Hepatocyte (in vitro differentiated cells): ENCODE measurements at regions not wholly inside any gene's neighbourhood (a gene's known extent, or its start where the extent isn't known, plus 50 kb on each side); places are given as distances from the start of the nearest gene placed in this dataset.

Experiments used
- DNase-seq: peaks from one replicate; pipeline ENCODE4 v3.0.0-alpha.2; 2016; ENCODE audit warnings: low spot score
- H2AFZ ChIP-seq: fragments of 200-600 bp; sonication (generic); 2 replicates; pipeline ENCODE4 v1.6.0; 2016; ENCODE audit warnings: antibody characterized with exemption, mild to moderate bottlenecking
- H3K27ac ChIP-seq: fragments of 200-600 bp; sonication (generic); 2 replicates; pipeline ENCODE4 v1.5.1; 2016; ENCODE audit warnings: mild to moderate bottlenecking
- H3K27me3 ChIP-seq: fragments of 200-600 bp; sonication (generic); 2 replicates; pipeline ENCODE4 v1.6.1; 2016
- H3K36me3 ChIP-seq: fragments of 200-600 bp; sonication (generic); replicated peaks from 2 replicates; pipeline ENCODE4 v1.5.1; 2016; ENCODE audit warnings: low read depth; ENCODE audit not compliant: insufficient read depth
- H3K4me1 ChIP-seq: fragments of 200-600 bp; sonication (generic); 2 replicates; pipeline ENCODE4 v1.5.1; 2016; ENCODE audit warnings: mild to moderate bottlenecking, moderate library complexity; ENCODE audit not compliant: insufficient read depth
- H3K4me2 ChIP-seq: fragments of 200-600 bp; sonication (generic); 2 replicates; pipeline ENCODE4 v1.6.0; 2016
- H3K4me3 ChIP-seq: fragments of 200-600 bp; sonication (generic); 2 replicates; pipeline ENCODE4 v1.5.1; 2016; ENCODE audit warnings: mild to moderate bottlenecking
- H3K79me2 ChIP-seq: fragments of 200-600 bp; sonication (generic); 2 replicates; pipeline ENCODE4 v1.6.0; 2017; ENCODE audit warnings: mild to moderate bottlenecking
- H3K9me2 ChIP-seq: fragments of 200-600 bp; sonication (generic); replicated peaks from 2 replicates; pipeline ENCODE4 v1.6.0; 2017; ENCODE audit warnings: mild to moderate bottlenecking; ENCODE audit not compliant: insufficient read depth
- H3K9me3 ChIP-seq: fragments of 200-600 bp; sonication (generic); 2 replicates; pipeline ENCODE4 v1.5.1; 2016; ENCODE audit warnings: low read depth, mild to moderate bottlenecking
- H4K20me1 ChIP-seq: fragments of 200-600 bp; sonication (generic); 2 replicates; pipeline ENCODE4 v1.6.0; 2016; ENCODE audit warnings: mild to moderate bottlenecking; ENCODE audit not compliant: insufficient read depth, poor library complexity, severe bottlenecking
- EZH2 ChIP-seq: fragments of 200-600 bp; sonication (generic); IDR thresholded peaks from 2 replicates; pipeline ENCODE4 v1.6.1; 2016; ENCODE audit warnings: antibody characterized with exemption, mild to moderate bottlenecking, borderline replicate concordance
- EZH2phosphoT487 ChIP-seq: fragments of 200-600 bp; sonication (generic); IDR thresholded peaks from one replicate; pipeline ENCODE4 v1.6.1; 2018; ENCODE audit warnings: antibody characterized with exemption, mild to moderate bottlenecking, low read depth, moderate library complexity; ENCODE audit not compliant: unreplicated experiment, severe bottlenecking
- WGBS: methylation state at CpG from one replicate; pipeline ENCODE4 v1.1.6; 2016; ENCODE audit warnings: low lambda C conversion rate; ENCODE audit errors: missing lambda C conversion rate; 5-methylcytosine and 5-hydroxymethylcytosine counted together
- TF ChIP-seq, protein P1 (sequence below): fragments of 200-600 bp; sonication (generic); IDR thresholded peaks from 2 replicates; pipeline ENCODE4 v1.5.1; 2016; ENCODE audit warnings: antibody characterized with exemption, mild to moderate bottlenecking; ENCODE audit not compliant: poor library complexity

DNA sequence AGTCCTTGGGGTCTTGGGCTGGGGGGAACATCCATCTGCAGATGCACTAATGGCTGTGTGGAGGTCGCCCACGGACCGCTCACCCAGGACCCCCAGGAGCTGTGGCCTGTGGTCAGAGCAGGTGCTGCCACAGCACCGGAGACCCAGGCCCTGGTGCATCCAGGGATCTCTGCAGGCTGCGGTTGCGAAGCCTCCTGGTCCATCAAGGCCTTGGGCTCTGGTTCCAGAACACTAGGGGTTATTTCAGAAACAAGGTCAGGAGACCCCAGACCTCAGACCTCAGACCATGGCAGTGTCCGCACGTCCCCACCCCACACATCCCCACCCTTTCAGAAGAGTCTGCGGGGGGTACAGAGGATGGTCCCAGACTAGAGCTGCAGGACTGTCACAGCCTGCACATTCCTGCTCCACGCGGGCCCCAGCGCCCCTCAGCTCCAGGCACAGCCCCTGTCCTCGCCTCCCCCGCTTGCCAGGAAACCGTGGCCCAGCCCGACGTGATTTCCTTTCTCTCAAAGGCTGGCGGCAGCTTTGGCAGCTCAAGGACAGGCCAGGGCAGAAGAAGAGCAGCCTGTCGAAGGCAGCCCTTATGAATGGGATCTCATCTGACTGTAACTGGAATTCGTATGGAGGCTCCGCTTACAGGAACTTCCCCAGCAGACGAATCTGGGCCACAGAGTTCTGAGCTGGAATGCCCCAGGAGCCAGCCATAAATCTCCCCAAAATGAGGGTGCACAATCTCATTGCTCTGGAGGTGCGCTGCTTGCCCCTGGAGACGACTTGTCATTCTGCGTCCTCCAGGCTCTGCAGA is 136.2 kb upstream of the RET start:
- H3K79me2 ChIP-seq = no peaks in the 10 kb centered on the region
- no peaks in the 10 kb centered on the region for H3K36me3 ChIP-seq
- H3K27ac ChIP-seq = no peak overlapping the region
- 66% methylated on average over 21 of the region's 25 CpGs for WGBS
- H4K20me1 ChIP-seq = no peaks in the 10 kb centered on the region
- no peaks in the 10 kb centered on the region for H3K9me2 ChIP-seq
- TF ChIP-seq EZH2phosphoT487 = no peak
- TF ChIP-seq, protein P1, sequence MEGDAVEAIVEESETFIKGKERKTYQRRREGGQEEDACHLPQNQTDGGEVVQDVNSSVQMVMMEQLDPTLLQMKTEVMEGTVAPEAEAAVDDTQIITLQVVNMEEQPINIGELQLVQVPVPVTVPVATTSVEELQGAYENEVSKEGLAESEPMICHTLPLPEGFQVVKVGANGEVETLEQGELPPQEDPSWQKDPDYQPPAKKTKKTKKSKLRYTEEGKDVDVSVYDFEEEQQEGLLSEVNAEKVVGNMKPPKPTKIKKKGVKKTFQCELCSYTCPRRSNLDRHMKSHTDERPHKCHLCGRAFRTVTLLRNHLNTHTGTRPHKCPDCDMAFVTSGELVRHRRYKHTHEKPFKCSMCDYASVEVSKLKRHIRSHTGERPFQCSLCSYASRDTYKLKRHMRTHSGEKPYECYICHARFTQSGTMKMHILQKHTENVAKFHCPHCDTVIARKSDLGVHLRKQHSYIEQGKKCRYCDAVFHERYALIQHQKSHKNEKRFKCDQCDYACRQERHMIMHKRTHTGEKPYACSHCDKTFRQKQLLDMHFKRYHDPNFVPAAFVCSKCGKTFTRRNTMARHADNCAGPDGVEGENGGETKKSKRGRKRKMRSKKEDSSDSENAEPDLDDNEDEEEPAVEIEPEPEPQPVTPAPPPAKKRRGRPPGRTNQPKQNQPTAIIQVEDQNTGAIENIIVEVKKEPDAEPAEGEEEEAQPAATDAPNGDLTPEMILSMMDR = no peak
- no peak overlapping the region for H3K4me2 ChIP-seq
- no peak for DNase-seq
- H3K27me3 ChIP-seq = peaks cover 4% of the 10 kb centered on the region
- H2AFZ ChIP-seq = no peak overlapping the region
- no peaks in the 10 kb centered on the region for H3K4me1 ChIP-seq
- H3K9me3 ChIP-seq = no peaks in the 10 kb centered on the region
- H3K4me3 ChIP-seq = no peak overlapping the region

DNA sequence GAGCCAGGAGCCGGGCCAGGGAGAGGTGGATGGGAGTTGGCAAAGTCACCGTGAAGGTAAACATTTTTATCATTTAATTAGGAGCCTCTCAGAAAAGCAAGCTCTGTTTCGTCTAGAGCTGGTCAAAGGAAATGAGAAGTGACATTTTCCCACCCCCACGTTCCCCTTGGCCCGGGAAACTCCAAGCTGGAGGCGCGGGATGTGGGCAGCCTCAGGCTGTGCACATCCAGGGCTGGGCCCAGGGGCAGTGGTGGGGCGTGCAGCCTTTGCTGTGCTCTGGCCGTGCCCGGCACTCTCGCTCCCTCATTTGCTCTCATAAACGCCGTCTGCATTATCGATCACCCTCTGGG is 135.6 kb upstream of the RET start:
- TF ChIP-seq EZH2 = no peak
- TF ChIP-seq, protein P1 = no peak
- TF ChIP-seq EZH2phosphoT487 = no peak
- H3K79me2 ChIP-seq = no peaks in the 10 kb centered on the region
- no peaks in the 10 kb centered on the region for H3K9me2 ChIP-seq
- H3K36me3 ChIP-seq = no peaks in the 10 kb centered on the region
- no peak overlapping the region for H2AFZ ChIP-seq
- H3K27ac ChIP-seq = no peak overlapping the region
- WGBS = 57% methylated on average over 14 of the region's 14 CpGs
- no peaks in the 10 kb centered on the region for H3K9me3 ChIP-seq
- no peaks in the 10 kb centered on the region for H3K27me3 ChIP-seq
- H3K4me3 ChIP-seq = no peak overlapping the region
- no peaks in the 10 kb centered on the region for H3K4me1 ChIP-seq
- H3K4me2 ChIP-seq = no peak overlapping the region
- no peak for DNase-seq
- no peaks in the 10 kb centered on the region for H4K20me1 ChIP-seq

DNA sequence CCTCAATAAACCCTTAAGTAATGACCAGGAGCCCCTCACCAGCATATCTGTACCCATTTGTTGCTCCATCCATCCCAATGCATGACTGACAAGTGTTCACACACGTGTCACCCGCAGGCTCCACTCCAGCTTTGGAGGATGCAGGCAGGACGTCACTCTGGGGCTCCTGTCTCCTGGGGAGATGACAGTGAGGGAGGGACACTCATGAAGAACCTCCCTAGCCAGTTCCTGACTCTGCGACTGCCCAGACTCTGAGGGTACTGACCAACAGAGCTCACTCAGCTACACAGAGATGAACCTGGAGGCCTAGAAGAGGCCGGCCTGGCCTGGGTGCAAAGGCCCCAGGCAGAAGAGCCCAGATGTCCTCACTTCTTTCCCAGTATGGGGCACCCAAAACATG is 135.1 kb upstream of the RET start:
- H3K4me1 ChIP-seq = no peaks in the 10 kb centered on the region
- TF ChIP-seq EZH2 = no peak
- TF ChIP-seq, protein P1 = no peak
- TF ChIP-seq EZH2phosphoT487 = no peak
- H3K36me3 ChIP-seq = no peaks in the 10 kb centered on the region
- H3K79me2 ChIP-seq = no peaks in the 10 kb centered on the region
- no peak overlapping the region for H3K4me2 ChIP-seq
- 81% methylated on average over 5 of the region's 5 CpGs for WGBS
- no peaks in the 10 kb centered on the region for H4K20me1 ChIP-seq
- no peaks in the 10 kb centered on the region for H3K9me3 ChIP-seq
- H3K27me3 ChIP-seq = no peaks in the 10 kb centered on the region
- H3K9me2 ChIP-seq = no peaks in the 10 kb centered on the region
- no peak overlapping the region for H2AFZ ChIP-seq
- no peak overlapping the region for H3K27ac ChIP-seq
- DNase-seq = no peak
- H3K4me3 ChIP-seq = no peak overlapping the region
